ENCODE measurements at regions not wholly inside any gene's neighbourhood (a gene's known extent, or its start where the extent isn't known, plus 50 kb on each side); places are given as distances from the start of the nearest gene placed in this dataset.
A peak's percentile ranks its signal among the peaks of the same experiment; 100 is the strongest.

GRCh38 chr6:14606353-14606752 is 488.8 kb downstream of the CD83 start:
- Histone ChIP-seq H3K9me2 (ENCODE audit: insufficient read depth) (no peaks in the 10 kb centered on the region), H2AFZ (no peak overlapping the region), H3K4me2 (no peak overlapping the region), H3F3A (replicated peaks; ENCODE audit: low read depth) (no peaks in the 10 kb centered on the region), H3K4me1 (ENCODE audit: insufficient read depth) (0 out of 2 replicates have a peak, but pooled peaks cover 9% of the 10 kb centered on the region), H4K20me1 (replicated peaks; ENCODE audit: insufficient read depth) (no peaks in the 10 kb centered on the region), H3K79me2 (replicated peaks; ENCODE audit: insufficient read depth) (no peaks in the 10 kb centered on the region), H3K27ac (ENCODE audit: low read depth) (no peak overlapping the region), H3K4me3 (no peak overlapping the region), H3K36me3 (ENCODE audit: insufficient read depth) (no peaks in the 10 kb centered on the region), H3K27me3 (ENCODE audit: insufficient read depth) (no peaks in the 10 kb centered on the region)
- H3K9me3 Mint-ChIP-seq, result no peaks in the 10 kb centered on the region; the same call in 2 of the 3 replicates
- H3K4me1 Mint-ChIP-seq, result peaks cover 12% of the 10 kb centered on the region; the same call in 2 of the 3 replicates
- DNase-seq (ENCODE audit: low spot score) (no peak), ATAC-seq (peak; percentile 45; the same call in 2 of the 3 replicates)
- TF ChIP-seq ZNF462 (CRISPR knock-in tag; IDR thresholded peaks at IDR 0.05) (no peak), CREB1 (CRISPR knock-in tag; IDR thresholded peaks at IDR 0.05; ENCODE audit: low read depth) (no peak), EZH2 (IDR thresholded peaks at IDR 0.05; ENCODE audit: low read depth, unreplicated experiment) (no peak)
- H3K36me3 Mint-ChIP-seq (ENCODE audit: low read depth), result peaks cover 3% of the 10 kb centered on the region; the same call in 1 of the 3 replicates
- no peaks in the 10 kb centered on the region for H3K27me3 Mint-ChIP-seq (ENCODE audit: insufficient read depth, low read depth, poor library complexity)
- H3K4me3 Mint-ChIP-seq, result no peak overlapping the region
- H3K27ac Mint-ChIP-seq, result no peak overlapping the region

GRCh38 chr6:14610141-14610540 is 492.6 kb downstream of the CD83 start:
- Mint-ChIP-seq H3K27me3 (ENCODE audit: insufficient read depth, low read depth, poor library complexity) (peaks cover 2% of the 10 kb centered on the region), H3K4me3 (no peak overlapping the region), H3K36me3 (ENCODE audit: low read depth) (0 out of 3 replicates have a peak, but pooled peaks cover 4% of the 10 kb centered on the region), H3K9me3 (peaks cover 5% of the 10 kb centered on the region; the same call in 1 of the 3 replicates), H3K27ac (no peak overlapping the region), H3K4me1 (peaks cover 21% of the 10 kb centered on the region)
- DNase-seq (ENCODE audit: low spot score) (no peak), ATAC-seq (no peak)
- no peaks in the 10 kb centered on the region for H3K36me3 ChIP-seq (ENCODE audit: insufficient read depth)
- no peak overlapping the region for H2AFZ ChIP-seq
- H3K4me1 ChIP-seq (ENCODE audit: insufficient read depth), result 0 out of 2 replicates have a peak, but pooled peaks cover 9% of the 10 kb centered on the region
- H3K27ac ChIP-seq (ENCODE audit: low read depth), result no peak overlapping the region
- no peaks in the 10 kb centered on the region for H4K20me1 ChIP-seq (replicated peaks; ENCODE audit: insufficient read depth)
- no peak overlapping the region for H3K4me3 ChIP-seq
- no peak overlapping the region for H3K4me2 ChIP-seq
- no peaks in the 10 kb centered on the region for H3F3A ChIP-seq (replicated peaks; ENCODE audit: low read depth)
- no peaks in the 10 kb centered on the region for H3K9me2 ChIP-seq (ENCODE audit: insufficient read depth)
- H3K79me2 ChIP-seq (replicated peaks; ENCODE audit: insufficient read depth), result no peaks in the 10 kb centered on the region
- H3K27me3 ChIP-seq (ENCODE audit: insufficient read depth), result no peaks in the 10 kb centered on the region
- TF ChIP-seq NANOG (IDR thresholded peaks at IDR 0.05; ENCODE audit: borderline replicate concordance) (no peak), EZH2 (IDR thresholded peaks at IDR 0.05; ENCODE audit: low read depth, unreplicated experiment) (no peak), REST (IDR thresholded peaks at IDR 0.05; ENCODE audit: unreplicated experiment) (no peak), ETS1 (IDR thresholded peaks at IDR 0.05) (no peak), STAT1 (IDR thresholded peaks at IDR 0.05; ENCODE audit: unreplicated experiment) (no peak)
